ENCODE measurements at regions not wholly inside any gene's neighbourhood (a gene's known extent, or its start where the extent isn't known, plus 50 kb on each side); places are given as distances from the start of the nearest gene placed in this dataset.
A peak's percentile ranks its signal among the peaks of the same experiment; 100 is the strongest.
"Not testable (repeated sequence)": the region's sequence is repeated elsewhere in the genome, so short reads cannot be mapped to it uniquely, and the experiment has no call there.

- TF ChIP-seq ETS1 (IDR thresholded peaks at IDR 0.05) (no peak), REST (IDR thresholded peaks at IDR 0.05; ENCODE audit: unreplicated experiment) (no peak), CREB1 (CRISPR knock-in tag; IDR thresholded peaks at IDR 0.05; ENCODE audit: low read depth) (no peak), ZNF114 (CRISPR knock-in tag; IDR thresholded peaks at IDR 0.05) (no peak), EZH2 (IDR thresholded peaks at IDR 0.05; ENCODE audit: low read depth, unreplicated experiment) (no peak)
Measured at GRCh38 chr16:52346709-52347108, 200.2 kb downstream of the TOX3 start (continued).

GRCh38 chr16:52333673-52334072 lies 213.3 kb downstream of the TOX3 start:
- not testable (repeated sequence) for H3K4me1 ChIP-seq (ENCODE audit: insufficient read depth); H3K9me2 ChIP-seq (ENCODE audit: insufficient read depth); ATAC-seq; H4K20me1 ChIP-seq (replicated peaks; ENCODE audit: insufficient read depth); H3K27me3 ChIP-seq (ENCODE audit: insufficient read depth); H3K4me3 ChIP-seq; H3F3A ChIP-seq (replicated peaks; ENCODE audit: low read depth); H2AFZ ChIP-seq; H3K27me3 Mint-ChIP-seq (ENCODE audit: insufficient read depth, low read depth, poor library complexity); H3K4me2 ChIP-seq; H3K27ac Mint-ChIP-seq; H3K36me3 ChIP-seq (ENCODE audit: insufficient read depth); H3K4me1 Mint-ChIP-seq; H3K27ac ChIP-seq (ENCODE audit: low read depth); H3K79me2 ChIP-seq (replicated peaks; ENCODE audit: insufficient read depth); DNase-seq (ENCODE audit: low spot score); H3K4me3 Mint-ChIP-seq
- Mint-ChIP-seq H3K36me3 (ENCODE audit: low read depth) (peaks cover 25% of the 10 kb centered on the region), H3K9me3 (peaks cover 29% of the 10 kb centered on the region)

- Histone ChIP-seq H2AFZ (peak overlapping the region; percentile 68), H3K9me2 (ENCODE audit: insufficient read depth) (peaks cover 17% of the 10 kb centered on the region), H3K27me3 (ENCODE audit: insufficient read depth) (no peaks in the 10 kb centered on the region), H3K4me2 (no peak overlapping the region), H3K79me2 (replicated peaks; ENCODE audit: insufficient read depth) (no peaks in the 10 kb centered on the region), H3K4me3 (no peak overlapping the region), H4K20me1 (replicated peaks; ENCODE audit: insufficient read depth) (no peaks in the 10 kb centered on the region), H3K27ac (ENCODE audit: low read depth) (no peak overlapping the region), H3F3A (replicated peaks; ENCODE audit: low read depth) (no peaks in the 10 kb centered on the region), H3K36me3 (ENCODE audit: insufficient read depth) (no peaks in the 10 kb centered on the region), H3K4me1 (ENCODE audit: insufficient read depth) (no peaks in the 10 kb centered on the region)
- no peak for ATAC-seq
- no peak for DNase-seq (ENCODE audit: low spot score)
- Mint-ChIP-seq H3K36me3 (ENCODE audit: low read depth) (no peaks in the 10 kb centered on the region), H3K4me3 (no peak overlapping the region), H3K27me3 (ENCODE audit: insufficient read depth, low read depth, poor library complexity) (peaks cover 2% of the 10 kb centered on the region), H3K4me1 (peaks cover 10% of the 10 kb centered on the region), H3K27ac (no peak overlapping the region), H3K9me3 (no peaks in the 10 kb centered on the region)
- no peak for TF ChIP-seq EZH2phosphoT487 (IDR thresholded peaks at IDR 0.05; ENCODE audit: unreplicated experiment)
Measured at GRCh38 chr16:52320930-52321439, 226.0 kb downstream of the TOX3 start.
